Esophagus (tissue), 2 donors: ENCODE measurements at regions not wholly inside any gene's neighbourhood (a gene's known extent, or its start where the extent isn't known, plus 50 kb on each side); places are given as distances from the start of the nearest gene placed in this dataset.

ENCODE experiments used
- H3K27ac ChIP-seq, 2 donors: one replicate each; pipeline ENCODE4 v1.5.1; 2013; ENCODE audit warnings: low read depth in 2 of 2, mild to moderate bottlenecking in 2 of 2, inconsistent platforms in 1 of 2, low read length in 1 of 2, moderate library complexity in 1 of 2
- H3K27me3 ChIP-seq, 2 donors: one replicate each; pipeline ENCODE4 v1.6.1; 2013; ENCODE audit warnings: low read length in 2 of 2, control low read depth in 1 of 2, mild to moderate bottlenecking in 1 of 2; ENCODE audit not compliant: insufficient read depth in 2 of 2, control insufficient read depth in 1 of 2
- H3K36me3 ChIP-seq, 2 donors: one replicate each; pipeline ENCODE4 v1.6.1; 2013; ENCODE audit warnings: low read length in 1 of 2; ENCODE audit not compliant: control insufficient read depth in 2 of 2, insufficient read depth in 2 of 2
- H3K4me1 ChIP-seq, 2 donors: one replicate each; pipeline ENCODE4 v1.6.1; 2013; ENCODE audit warnings: low read length in 1 of 2; ENCODE audit not compliant: control insufficient read depth in 2 of 2, insufficient read depth in 2 of 2
- H3K4me3 ChIP-seq, 2 donors: one replicate each; pipeline ENCODE4 v1.5.1; 2013; ENCODE audit warnings: low read length in 2 of 2, mild to moderate bottlenecking in 2 of 2, low read depth in 1 of 2, moderate library complexity in 1 of 2
- H3K9me3 ChIP-seq, 2 donors: one replicate each; pipeline ENCODE4 v1.6.1; 2013; ENCODE audit warnings: mild to moderate bottlenecking in 2 of 2, low read depth in 1 of 2, low read length in 1 of 2, moderate library complexity in 1 of 2; ENCODE audit not compliant: control insufficient read depth in 2 of 2, insufficient read depth in 1 of 2
- WGBS, 2 donors: extraction: QIAGEN DNeasy Blood & Tissue Kit; methylation state at CpG; one replicate each; pipeline ENCODE4 v1.1.7; 2013; 5-methylcytosine and 5-hydroxymethylcytosine counted together
- donor health status: healthy with polysubstance abuse.
- donor health status: Bipolar disorder and iron deficiency.

DNA sequence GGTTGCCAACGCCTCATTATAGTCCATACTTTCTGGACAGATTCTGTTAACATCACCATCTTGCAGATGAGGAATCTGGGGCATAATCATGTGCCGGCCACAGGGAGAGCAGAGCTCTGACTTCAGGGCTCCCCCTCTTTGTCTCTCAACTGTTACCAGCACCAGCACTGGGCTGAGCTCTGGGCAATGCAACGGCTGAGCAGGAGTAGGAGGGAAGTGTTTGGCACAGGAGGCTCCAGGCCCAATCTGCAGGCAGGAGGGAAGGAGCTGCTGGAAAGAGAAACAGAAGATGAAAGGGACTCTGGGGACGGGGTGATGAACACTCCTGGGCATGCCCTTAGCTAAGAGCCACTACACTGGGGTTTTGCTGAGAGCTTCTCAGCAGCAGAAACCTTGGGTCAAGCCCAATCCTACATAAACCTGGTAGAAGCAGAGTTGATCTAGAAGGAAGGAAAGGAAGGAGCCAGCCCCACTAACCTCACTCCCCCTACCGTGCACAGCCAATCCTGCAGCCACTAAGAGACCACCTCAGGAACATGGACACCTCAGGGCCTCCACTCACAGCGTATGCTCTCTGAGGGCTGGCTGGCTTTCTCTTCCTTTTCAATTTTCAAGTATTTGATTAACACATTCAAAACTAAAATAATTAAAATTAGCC is 73.1 kb upstream of the SPATA12 start:
- no peak overlapping the region for H3K4me3 ChIP-seq
- peaks cover 0 to 3% of the 10 kb centered on the region in 2 donors for H3K36me3 ChIP-seq
- H3K27ac ChIP-seq = no peak overlapping the region
- 71 to 84% methylated on average over 6 of the region's 6 CpGs for WGBS, 2 donors
- no peaks in the 10 kb centered on the region for H3K27me3 ChIP-seq
- H3K4me1 ChIP-seq = peaks cover 0 to under 1% of the 10 kb centered on the region in 2 donors
- no peaks in the 10 kb centered on the region for H3K9me3 ChIP-seq

GRCh38 chr3:56986347-56986746 is 74.1 kb upstream of the SPATA12 start:
- no peak overlapping the region for H3K4me3 ChIP-seq
- no peaks in the 10 kb centered on the region for H3K4me1 ChIP-seq
- WGBS, 2 donors = 61 to 71% methylated on average over 5 of the region's 5 CpGs
- H3K27me3 ChIP-seq = no peaks in the 10 kb centered on the region
- H3K36me3 ChIP-seq = peaks cover 0 to 3% of the 10 kb centered on the region in 2 donors
- no peak overlapping the region for H3K27ac ChIP-seq
- no peaks in the 10 kb centered on the region for H3K9me3 ChIP-seq

DNA sequence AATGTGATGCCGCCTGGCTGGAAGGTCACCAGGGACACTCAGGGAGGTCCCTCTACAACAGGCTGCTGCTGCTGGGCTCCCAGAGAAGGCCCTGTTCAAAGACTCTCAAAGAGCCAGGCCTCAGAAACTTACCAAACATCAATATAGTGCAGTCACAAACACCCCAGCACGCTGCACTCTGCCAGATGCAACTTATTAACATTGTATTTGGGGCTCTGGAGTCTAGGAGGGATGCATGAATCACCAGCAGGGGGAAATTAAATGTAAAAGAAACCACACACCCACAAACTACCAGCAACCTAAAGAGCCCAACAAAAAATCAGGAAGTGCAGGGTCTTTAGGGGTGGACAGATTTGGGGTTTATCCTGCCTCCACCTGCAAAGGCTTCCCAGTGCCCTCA is 74.6 kb upstream of the SPATA12 start:
- H3K4me1 ChIP-seq = peaks cover 0 to 2% of the 10 kb centered on the region in 2 donors
- no peak overlapping the region for H3K4me3 ChIP-seq
- H3K9me3 ChIP-seq = no peaks in the 10 kb centered on the region
- H3K27ac ChIP-seq = no peak overlapping the region
- 49 to 69% methylated on average over 2 of the region's 2 CpGs for WGBS, 2 donors
- H3K36me3 ChIP-seq = peaks cover 0 to 3% of the 10 kb centered on the region in 2 donors
- no peaks in the 10 kb centered on the region for H3K27me3 ChIP-seq

DNA sequence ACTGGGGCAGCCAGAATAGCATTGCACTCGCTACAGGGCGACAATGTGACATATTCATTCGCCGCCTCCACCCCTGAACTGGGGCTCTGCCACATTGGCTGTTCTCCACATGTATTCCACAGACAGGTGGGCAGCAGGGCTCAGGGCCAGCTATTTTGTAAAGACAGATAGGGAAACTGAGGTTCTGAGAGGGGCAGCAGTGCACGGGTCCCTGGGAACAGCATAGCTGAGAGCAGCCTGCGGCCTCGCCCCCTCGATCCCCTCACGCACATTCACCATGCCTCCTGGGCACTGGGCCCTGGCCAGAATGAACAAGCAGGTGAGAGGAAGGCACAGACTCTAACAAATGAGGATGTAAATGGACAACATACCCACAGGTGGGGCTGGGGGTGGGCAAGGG is 75.0 kb upstream of the SPATA12 start:
- Histone ChIP-seq H3K27me3 (no peaks in the 10 kb centered on the region), H3K27ac (no peak overlapping the region), H3K9me3 (no peaks in the 10 kb centered on the region), H3K4me1 (peaks cover 0 to 5% of the 10 kb centered on the region in 2 donors), H3K36me3 (peaks cover 0 to 3% of the 10 kb centered on the region in 2 donors), H3K4me3 (no peak overlapping the region)
- WGBS, 2 donors = 86 to 94% methylated on average over 9 of the region's 9 CpGs

GRCh38 chr3:56983427-56983826 is 77.0 kb upstream of the SPATA12 start:
- H3K27ac ChIP-seq = no peak overlapping the region
- no peak overlapping the region for H3K4me3 ChIP-seq
- no peaks in the 10 kb centered on the region for H3K9me3 ChIP-seq
- peaks cover 0 to 3% of the 10 kb centered on the region in 2 donors for H3K36me3 ChIP-seq
- peaks cover 0 to 5% of the 10 kb centered on the region in 2 donors for H3K4me1 ChIP-seq
- H3K27me3 ChIP-seq = no peaks in the 10 kb centered on the region
- 93% methylated on average over 8 of the region's 8 CpGs for WGBS, 2 donors

DNA sequence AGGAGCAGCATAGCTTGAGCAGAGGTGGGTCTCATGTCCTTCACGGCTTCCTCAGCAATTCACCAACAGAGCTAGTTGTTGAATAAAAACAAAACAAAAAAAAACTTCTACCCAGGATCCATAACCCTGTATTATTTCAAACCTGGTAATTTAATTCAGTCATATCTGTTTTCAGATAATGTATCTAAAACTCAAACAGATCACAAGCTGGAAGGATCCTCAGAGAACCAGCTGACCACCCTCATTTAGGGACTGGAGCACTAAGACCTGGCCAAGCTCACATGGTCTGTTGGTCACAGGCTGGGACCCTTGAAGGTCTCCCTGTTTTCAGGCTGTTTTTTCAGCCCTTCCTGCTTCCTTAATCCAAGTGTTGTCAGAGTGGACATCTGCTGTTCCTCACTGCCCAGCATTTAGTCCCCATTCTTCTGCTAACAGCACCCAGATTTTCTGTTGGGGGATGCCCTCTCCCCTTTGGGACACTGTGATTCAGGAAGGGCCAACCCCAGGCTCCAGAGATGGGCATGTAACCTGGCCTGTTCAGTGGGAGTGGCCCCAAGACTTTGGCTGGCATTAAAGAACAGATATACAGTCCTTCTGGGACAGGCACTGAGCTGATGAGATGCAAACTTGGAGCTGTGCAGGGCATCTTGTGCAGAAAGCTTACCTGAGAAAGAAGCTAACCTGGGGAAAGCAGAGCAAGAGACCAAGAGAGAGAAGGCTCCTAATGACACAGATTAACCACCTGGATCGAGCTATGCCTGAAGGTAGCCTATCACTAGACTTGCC is 78.8 kb upstream of the SPATA12 start:
- Histone ChIP-seq H3K36me3 (peaks cover 0 to 3% of the 10 kb centered on the region in 2 donors), H3K27me3 (no peaks in the 10 kb centered on the region), H3K4me1 (peaks cover 0 to 5% of the 10 kb centered on the region in 2 donors), H3K9me3 (no peaks in the 10 kb centered on the region), H3K4me3 (no peak overlapping the region), H3K27ac (no peak overlapping the region)
- WGBS, 2 donors = 84 to 96% methylated on average over 2 of the region's 2 CpGs

- Histone ChIP-seq H3K27me3 (no peaks in the 10 kb centered on the region), H3K4me1 (peaks cover 0 to 5% of the 10 kb centered on the region in 2 donors), H3K9me3 (no peaks in the 10 kb centered on the region), H3K27ac (peak overlapping the region in 1 of 2 donors; percentile 18), H3K36me3 (peaks cover 0 to 3% of the 10 kb centered on the region in 2 donors), H3K4me3 (no peak overlapping the region)
- 34 to 49% methylated on average over 5 of the region's 5 CpGs for WGBS, 2 donors
Observed at GRCh38 chr3:56980798-56981390, 79.6 kb upstream of the SPATA12 start.

DNA sequence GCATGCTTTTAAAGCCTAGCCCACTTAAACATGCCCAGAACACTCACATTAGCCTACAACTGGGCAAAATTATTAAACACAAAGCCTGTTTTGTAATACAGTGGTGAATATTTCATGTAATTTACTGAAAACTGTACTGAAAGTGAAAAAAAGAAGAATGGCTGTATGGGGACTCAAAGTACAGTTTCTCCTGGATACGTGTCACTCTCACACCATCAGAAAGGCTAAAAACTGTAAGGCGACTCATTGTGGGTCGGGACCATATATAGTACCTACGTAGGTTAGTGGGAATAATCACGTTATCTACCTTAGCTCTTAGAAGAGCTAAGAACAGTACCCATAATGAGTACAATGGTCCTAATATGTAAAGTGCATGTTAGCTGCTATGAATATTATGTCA is 80.2 kb upstream of the SPATA12 start:
- Histone ChIP-seq H3K36me3 (peaks cover 0 to under 1% of the 10 kb centered on the region in 2 donors), H3K27ac (no peak overlapping the region), H3K9me3 (no peaks in the 10 kb centered on the region), H3K4me3 (no peak overlapping the region), H3K27me3 (no peaks in the 10 kb centered on the region), H3K4me1 (peaks cover 0 to 5% of the 10 kb centered on the region in 2 donors)
- 93 to 96% methylated on average over 5 of the region's 5 CpGs for WGBS, 2 donors

GRCh38 chr3:56979791-56980190 is 80.7 kb upstream of the SPATA12 start:
- H3K27me3 ChIP-seq = no peaks in the 10 kb centered on the region
- no peak overlapping the region for H3K4me3 ChIP-seq
- no peaks in the 10 kb centered on the region for H3K9me3 ChIP-seq
- H3K27ac ChIP-seq = no peak overlapping the region
- 87% methylated on average over 6 of the region's 6 CpGs for WGBS, 2 donors
- H3K36me3 ChIP-seq = no peaks in the 10 kb centered on the region
- peaks cover 0 to 5% of the 10 kb centered on the region in 2 donors for H3K4me1 ChIP-seq
